Right atrium auricular region (tissue), 2 donors: ENCODE measurements at regions not wholly inside any gene's neighbourhood (a gene's known extent, or its start where the extent isn't known, plus 50 kb on each side); places are given as distances from the start of the nearest gene placed in this dataset.

ENCODE experiments used
- DNase-seq: peaks from one replicate; pipeline ENCODE4 v3.0.0-alpha.2; 2019; ENCODE audit warnings: low spot score
- H3K27ac ChIP-seq, 2 donors: fragments of 200-600 bp; sonication (generic); 1 replicate in 1 of 2; 2 replicates in 1 of 2; pipeline ENCODE4 v1.5.1; 2016 to 2019
- H3K27me3 ChIP-seq, 2 donors: fragments of 200-600 bp; sonication (generic); one replicate each; pipeline versions ENCODE4 v1.5.1 to v1.6.0; 2017 to 2019
- H3K36me3 ChIP-seq: fragments of 200-600 bp; sonication (generic); one replicate; pipeline ENCODE4 v1.5.1; 2016
- H3K4me1 ChIP-seq, 2 donors: fragments of 200-600 bp; sonication (generic); one replicate each; pipeline versions ENCODE4 v1.5.1 to v1.6.0; 2017 to 2019
- H3K4me3 ChIP-seq, 2 donors: fragments of 200-600 bp; sonication (generic); 1 replicate in 1 of 2; 2 replicates in 1 of 2; pipeline ENCODE4 v1.5.1; 2017 to 2019; ENCODE audit warnings: mild to moderate bottlenecking in 1 of 2, moderate library complexity in 1 of 2
- H3K9me3 ChIP-seq, 2 donors: fragments of 200-600 bp; sonication (generic); one replicate each; pipeline ENCODE4 v1.5.1; 2019
- CTCF ChIP-seq, 2 donors: fragments of 200-600 bp; sonication (generic); IDR thresholded peaks; one replicate each; pipeline ENCODE4 v1.5.1; 2019; ENCODE audit warnings: antibody characterized with exemption in 2 of 2

GRCh38 chr12:85610194-85610593 lies 226.0 kb downstream of the RASSF9 start:
- Histone ChIP-seq H3K27me3 (no peaks in the 10 kb centered on the region), H3K27ac (no peak overlapping the region), H3K4me3 (no peak overlapping the region), H3K36me3 (no peaks in the 10 kb centered on the region), H3K9me3 (no peaks in the 10 kb centered on the region), H3K4me1 (no peaks in the 10 kb centered on the region)
- no peak for TF ChIP-seq CTCF (IDR thresholded peaks at IDR 0.05)
- DNase-seq = no peak

- no peaks in the 10 kb centered on the region for H3K4me1 ChIP-seq
- no peaks in the 10 kb centered on the region for H3K36me3 ChIP-seq
- no peaks in the 10 kb centered on the region for H3K9me3 ChIP-seq
Measured at GRCh38 chr12:85616201-85616600, 220.0 kb downstream of the RASSF9 start.

GRCh38 chr12:85617307-85618091 lies 218.7 kb downstream of the RASSF9 start:
- no peaks in the 10 kb centered on the region for H3K4me1 ChIP-seq
- H3K4me3 ChIP-seq = no peak overlapping the region
- TF ChIP-seq CTCF (IDR thresholded peaks at IDR 0.05) = no peak
- no peak overlapping the region for H3K27ac ChIP-seq
- no peaks in the 10 kb centered on the region for H3K27me3 ChIP-seq
- H3K9me3 ChIP-seq = no peaks in the 10 kb centered on the region
- no peak for DNase-seq
- no peaks in the 10 kb centered on the region for H3K36me3 ChIP-seq

More at GRCh38 chr12:85616201-85616600, 220.0 kb downstream of the RASSF9 start:
- Histone ChIP-seq H3K4me3 (no peak overlapping the region), H3K27me3 (no peaks in the 10 kb centered on the region), H3K27ac (no peak overlapping the region)
- TF ChIP-seq CTCF (IDR thresholded peaks at IDR 0.05) = no peak
- no peak for DNase-seq

- Histone ChIP-seq H3K4me3 (no peak overlapping the region), H3K36me3 (no peaks in the 10 kb centered on the region), H3K27ac (no peak overlapping the region), H3K9me3 (no peaks in the 10 kb centered on the region), H3K27me3 (no peaks in the 10 kb centered on the region), H3K4me1 (no peaks in the 10 kb centered on the region)
- TF ChIP-seq CTCF (IDR thresholded peaks at IDR 0.05) = no peak
- DNase-seq = no peak
Measured at GRCh38 chr12:85621041-85621440, 215.2 kb downstream of the RASSF9 start.

GRCh38 chr12:85623763-85624162 lies 212.4 kb downstream of the RASSF9 start:
- no peak overlapping the region for H3K27ac ChIP-seq
- H3K36me3 ChIP-seq = no peaks in the 10 kb centered on the region
- H3K4me3 ChIP-seq = no peak overlapping the region
- no peak for TF ChIP-seq CTCF (IDR thresholded peaks at IDR 0.05)
- no peaks in the 10 kb centered on the region for H3K4me1 ChIP-seq
- no peaks in the 10 kb centered on the region for H3K9me3 ChIP-seq
- DNase-seq = no peak
- no peaks in the 10 kb centered on the region for H3K27me3 ChIP-seq

- no peak for DNase-seq
- no peak for TF ChIP-seq CTCF (IDR thresholded peaks at IDR 0.05)
- Histone ChIP-seq H3K27me3 (no peaks in the 10 kb centered on the region), H3K4me3 (no peak overlapping the region), H3K9me3 (no peaks in the 10 kb centered on the region), H3K36me3 (no peaks in the 10 kb centered on the region), H3K27ac (no peak overlapping the region), H3K4me1 (no peaks in the 10 kb centered on the region)
Measured at GRCh38 chr12:85625467-85625866, 210.7 kb downstream of the RASSF9 start.
